Body of pancreas (tissue), 4 donors: ENCODE measurements at regions not wholly inside any gene's neighbourhood (a gene's known extent, or its start where the extent isn't known, plus 50 kb on each side); places are given as distances from the start of the nearest gene placed in this dataset.

Source experiments
- POLR2A ChIP-seq, 3 donors: fragments of 450-650 bp; IDR thresholded peaks; one replicate each; pipeline ENCODE4 v1.6.1; 2016; ENCODE audit warnings: antibody characterized with exemption in 3 of 3, mild to moderate bottlenecking in 2 of 3
- TF ChIP-seq, protein P1 (sequence below), 7 experiments: fragments of 450-650 bp in 4 of 7; fragments of 200-600 bp in 3 of 7; sonication (generic) in 3 of 7; IDR thresholded peaks; one replicate each; pipeline ENCODE4 v1.5.1; 2016 to 2019; ENCODE audit warnings: antibody characterized with exemption in 7 of 7

DNA sequence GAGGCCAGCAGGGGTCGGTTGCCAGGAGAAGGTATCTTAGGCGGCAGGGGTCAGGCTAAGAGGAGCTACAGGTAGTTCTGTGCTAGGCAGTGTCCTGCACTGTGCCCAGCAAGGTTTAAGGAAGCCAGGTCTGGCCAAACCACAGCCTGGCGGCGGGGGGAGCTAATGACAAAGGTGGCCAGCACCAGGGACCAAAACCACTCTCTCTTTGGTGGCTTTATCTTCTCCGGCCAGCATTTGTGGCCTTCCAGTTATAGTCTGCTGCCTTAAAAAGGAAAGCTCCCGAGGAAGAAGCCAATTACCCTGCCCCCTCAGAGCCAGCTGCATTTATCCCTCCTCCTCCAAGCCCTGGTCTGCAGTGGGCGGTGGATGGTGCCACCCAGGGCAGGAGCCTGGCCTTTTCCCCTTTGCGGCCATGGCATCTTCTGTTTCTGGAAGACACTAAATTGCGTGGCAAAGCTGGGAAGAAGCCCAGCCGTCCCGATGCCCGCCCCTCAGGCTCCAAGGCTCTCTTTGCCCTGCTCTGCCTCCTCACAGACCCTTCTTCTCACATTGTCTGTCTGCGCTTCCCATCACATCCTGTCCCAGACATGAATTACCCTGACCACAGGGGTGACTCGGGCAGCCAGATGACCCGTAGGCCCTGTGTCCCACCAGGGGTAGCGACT lies 94.6 kb downstream of the EN1 start:
- no peak for TF ChIP-seq POLR2A (IDR thresholded peaks at IDR 0.05)
- TF ChIP-seq, protein P1, sequence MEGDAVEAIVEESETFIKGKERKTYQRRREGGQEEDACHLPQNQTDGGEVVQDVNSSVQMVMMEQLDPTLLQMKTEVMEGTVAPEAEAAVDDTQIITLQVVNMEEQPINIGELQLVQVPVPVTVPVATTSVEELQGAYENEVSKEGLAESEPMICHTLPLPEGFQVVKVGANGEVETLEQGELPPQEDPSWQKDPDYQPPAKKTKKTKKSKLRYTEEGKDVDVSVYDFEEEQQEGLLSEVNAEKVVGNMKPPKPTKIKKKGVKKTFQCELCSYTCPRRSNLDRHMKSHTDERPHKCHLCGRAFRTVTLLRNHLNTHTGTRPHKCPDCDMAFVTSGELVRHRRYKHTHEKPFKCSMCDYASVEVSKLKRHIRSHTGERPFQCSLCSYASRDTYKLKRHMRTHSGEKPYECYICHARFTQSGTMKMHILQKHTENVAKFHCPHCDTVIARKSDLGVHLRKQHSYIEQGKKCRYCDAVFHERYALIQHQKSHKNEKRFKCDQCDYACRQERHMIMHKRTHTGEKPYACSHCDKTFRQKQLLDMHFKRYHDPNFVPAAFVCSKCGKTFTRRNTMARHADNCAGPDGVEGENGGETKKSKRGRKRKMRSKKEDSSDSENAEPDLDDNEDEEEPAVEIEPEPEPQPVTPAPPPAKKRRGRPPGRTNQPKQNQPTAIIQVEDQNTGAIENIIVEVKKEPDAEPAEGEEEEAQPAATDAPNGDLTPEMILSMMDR (IDR thresholded peaks at IDR 0.05), result no peak
